ENCODE measurements at regions not wholly inside any gene's neighbourhood (a gene's known extent, or its start where the extent isn't known, plus 50 kb on each side); places are given as distances from the start of the nearest gene placed in this dataset.
"Not testable (repeated sequence)": the region's sequence is repeated elsewhere in the genome, so short reads cannot be mapped to it uniquely, and the experiment has no call there.

GRCh38 chr13:73336773-73337172 lies 278.0 kb downstream of the KLF5 start:
- DNase-seq = no peak

GRCh38 chr13:73335944-73336343 lies 277.1 kb downstream of the KLF5 start:
- no peak for DNase-seq

- no peak for DNase-seq
Observed at GRCh38 chr13:73335210-73335609, 276.4 kb downstream of the KLF5 start.

GRCh38 chr13:73334445-73334844 lies 275.6 kb downstream of the KLF5 start:
- DNase-seq = no peak

- DNase-seq = no peak
Observed at GRCh38 chr13:73331556-73331955, 272.8 kb downstream of the KLF5 start.

- no peak for DNase-seq
Observed at GRCh38 chr13:73329355-73329754, 270.6 kb downstream of the KLF5 start.

- DNase-seq = no peak
Observed at GRCh38 chr13:73327579-73327978, 268.8 kb downstream of the KLF5 start.

- DNase-seq = peak; percentile 48
Observed at GRCh38 chr13:73325723-73326558, 267.1 kb downstream of the KLF5 start.

- DNase-seq = peak; percentile 8
Observed at GRCh38 chr13:73324842-73325722, 266.3 kb downstream of the KLF5 start.

- DNase-seq = no peak
Observed at GRCh38 chr13:73323615-73324014, 264.8 kb downstream of the KLF5 start.

- no peak for DNase-seq
Observed at GRCh38 chr13:73321043-73321442, 262.2 kb downstream of the KLF5 start.

- DNase-seq = no peak
Observed at GRCh38 chr13:73317140-73317539, 258.3 kb downstream of the KLF5 start.

- no peak for DNase-seq
Observed at GRCh38 chr13:73310366-73310765, 251.6 kb downstream of the KLF5 start.

- no peak for DNase-seq
Observed at GRCh38 chr13:73307481-73307880, 248.7 kb downstream of the KLF5 start.

GRCh38 chr13:73306688-73307087 lies 247.9 kb downstream of the KLF5 start:
- no peak for DNase-seq

GRCh38 chr13:73304442-73304841 lies 245.6 kb downstream of the KLF5 start:
- no peak for DNase-seq

GRCh38 chr13:73303851-73304250 lies 245.0 kb downstream of the KLF5 start:
- no peak for DNase-seq

- not testable (repeated sequence) for DNase-seq
Observed at GRCh38 chr13:73301622-73302021, 242.8 kb downstream of the KLF5 start.

- DNase-seq = no peak
Observed at GRCh38 chr13:73300718-73301425, 242.1 kb downstream of the KLF5 start.

- DNase-seq = no peak
Observed at GRCh38 chr13:73299787-73300186, 241.0 kb downstream of the KLF5 start.

GRCh38 chr13:73293913-73294523 lies 235.2 kb downstream of the KLF5 start:
- DNase-seq = no peak

GRCh38 chr13:73292127-73292526 lies 233.3 kb downstream of the KLF5 start:
- no peak for DNase-seq
